GM12878 (cell line): ENCODE measurements at regions not wholly inside any gene's neighbourhood (a gene's known extent, or its start where the extent isn't known, plus 50 kb on each side); places are given as distances from the start of the nearest gene placed in this dataset.

ENCODE experiments used
- ATAC-seq: fragments of 200-7000 bp; cut with Tn5 transposase; 3 replicates; pipeline ENCODE4 v1.9.1; 2020; ENCODE audit warnings: mild to moderate bottlenecking, moderate library complexity
- BruUV-seq: library from RNA; stranded (reverse); fragments of 400-500 nt; replicated peaks from 2 replicates; lab custom pipeline; 2021; lab: Mats Ljungman, UMichigan
- CTCF ChIA-PET: fragments of 300-600 bp; sonication (Branson Sonifier 250); formaldehyde crosslinking; extraction: SDS; loops from one replicate; lab custom pipeline; 2021; ENCODE audit warnings: inconsistent platforms; lab: Yijun Ruan, JAX
- POLR2A ChIA-PET: fragments of 350-600 bp; formaldehyde crosslinking; extraction: SDS; loops from one replicate; lab custom pipeline; 2021; ENCODE audit warnings: inconsistent platforms; lab: Charles Lee
- RAD21 ChIA-PET: fragments of 300-600 bp; sonication (Branson Sonifier 250); formaldehyde crosslinking; loops from one replicate; lab custom pipeline; 2023; ENCODE audit warnings: antibody characterized with exemption; ENCODE audit not compliant: unreplicated experiment; lab: Charles Lee
- SMC1A ChIA-PET: fragments of 300-600 bp; sonication (Branson Sonifier 250); formaldehyde crosslinking; loops from one replicate; lab custom pipeline; 2023; ENCODE audit not compliant: unreplicated experiment, uncharacterized antibody; lab: Charles Lee
- DNase-seq: peaks from one replicate; pipeline ENCODE4 v3.0.0-alpha.2; 2011; ENCODE audit warnings: low read depth, low spot score
- FAIRE-seq: peaks from 3 replicates; lab custom pipeline; 2011; peaks lifted over from hg19 to GRCh38; lab: Jason Lieb, UNC
- H2AFZ ChIP-seq: 2 replicates; pipeline ENCODE4 v1.6.0; 2011; ENCODE audit warnings: low read depth, low read length, control low read depth; ENCODE audit not compliant: control insufficient read depth
- H3K27ac ChIP-seq: 2 replicates; pipeline ENCODE4 v1.5.1; 2011; ENCODE audit warnings: control low read depth; ENCODE audit not compliant: control insufficient read depth, insufficient read depth
- H3K27me3 ChIP-seq, 2 experiments: replicated peaks in 1 of 2; 2 replicates each; pipeline versions ENCODE4 v1.6.0 to v1.6.1; 2011; ENCODE audit warnings: low read length in 1 of 2; ENCODE audit not compliant: control insufficient read depth in 2 of 2, insufficient read depth in 2 of 2
- H3K36me3 ChIP-seq, 2 experiments: 2 replicates each; pipeline ENCODE4 v1.5.1; 2011; ENCODE audit warnings: low read length in 1 of 2; ENCODE audit not compliant: control insufficient read depth in 2 of 2, insufficient read depth in 2 of 2
- H3K4me1 ChIP-seq: 2 replicates; pipeline ENCODE4 v1.6.1; 2011; ENCODE audit warnings: mild to moderate bottlenecking, low read length, moderate library complexity, mixed read lengths; ENCODE audit not compliant: control insufficient read depth, insufficient read depth
- H3K4me2 ChIP-seq: 2 replicates; pipeline ENCODE4 v1.6.0; 2011; ENCODE audit warnings: control low read depth; ENCODE audit not compliant: control insufficient read depth, insufficient read depth
- H3K4me3 ChIP-seq: fragments of 200-600 bp; sonication (generic); 2 replicates; pipeline ENCODE4 v1.5.1; 2016
- H3K79me2 ChIP-seq: 2 replicates; pipeline ENCODE4 v1.6.0; 2011; ENCODE audit warnings: low read length; ENCODE audit not compliant: control insufficient read depth, insufficient read depth
- H3K9ac ChIP-seq: 2 replicates; pipeline ENCODE4 v1.8.0; 2011; ENCODE audit warnings: low read length, control low read depth, mixed read lengths; ENCODE audit not compliant: control insufficient read depth, insufficient read depth
- H3K9me3 ChIP-seq: replicated peaks from 3 replicates; pipeline ENCODE4 v1.5.1; 2011; ENCODE audit warnings: mild to moderate bottlenecking, low read length; ENCODE audit not compliant: control insufficient read depth, insufficient read depth
- H4K20me1 ChIP-seq: 2 replicates; pipeline ENCODE4 v1.6.0; 2011; ENCODE audit not compliant: control insufficient read depth, insufficient read depth
- BHLHE40 ChIP-seq, 2 experiments: fragments of 450-650 bp in 1 of 2; IDR thresholded peaks; 2 replicates each; pipeline ENCODE4 v1.6.1; 2011 to 2017; ENCODE audit warnings: low read depth in 2 of 2, borderline replicate concordance in 1 of 2, improper control_type of control experiment in 1 of 2, low read length in 1 of 2, mild to moderate bottlenecking in 1 of 2
- BMI1 ChIP-seq: fragments of 450-650 bp; IDR thresholded peaks from 2 replicates; pipeline ENCODE4 v1.6.1; 2016; ENCODE audit warnings: mild to moderate bottlenecking, moderate library complexity, borderline replicate concordance
- CTCF ChIP-seq, 3 experiments: IDR thresholded peaks in 2 of 3; conservative IDR thresholded peaks in 1 of 3; 2 replicates each; pipeline ENCODE4 v1.5.1; 2011; ENCODE audit warnings: low read depth in 3 of 3, low read length in 3 of 3, mild to moderate bottlenecking in 3 of 3, control low read depth in 2 of 3, moderate library complexity in 2 of 3, inconsistent platforms in 1 of 3, mixed read lengths in 1 of 3; ENCODE audit not compliant: control insufficient read depth in 2 of 3, insufficient read depth in 1 of 3; ENCODE audit errors: extremely low read depth in 1 of 3
- MXI1 ChIP-seq: fragments of 150-350 bp; IDR thresholded peaks from 2 replicates; pipeline ENCODE4 v1.6.1; 2011; ENCODE audit warnings: low read depth, mild to moderate bottlenecking, inconsistent platforms, low read length, improper control_type of control experiment
- RAD51 ChIP-seq: fragments of 450-650 bp; IDR thresholded peaks from 2 replicates; pipeline ENCODE4 v1.6.1; 2016; ENCODE audit warnings: moderate library complexity, mild to moderate bottlenecking, inconsistent platforms
- RB1 ChIP-seq: fragments of 450-650 bp; formaldehyde crosslinking; IDR thresholded peaks from 2 replicates; pipeline ENCODE4 v1.6.1; 2017; ENCODE audit warnings: mild to moderate bottlenecking, borderline replicate concordance
- ZNF592 ChIP-seq: fragments of 450-650 bp; IDR thresholded peaks from 2 replicates; pipeline ENCODE4 v1.6.1; 2017; ENCODE audit warnings: mild to moderate bottlenecking, moderate library complexity
- ZNF687 ChIP-seq: fragments of 450-650 bp; IDR thresholded peaks from 2 replicates; pipeline ENCODE4 v1.6.1; 2017; ENCODE audit warnings: mild to moderate bottlenecking, moderate library complexity
- in situ Hi-C: fragments of 300-500 bp; cut with MboI; formaldehyde crosslinking; loops from 9 replicates; pipeline ENCODE4 v1.14.3; 2018; ENCODE audit warnings: mixed read lengths
- intact Hi-C: fragments of 100-400 bp; cut with micrococcal nuclease; formaldehyde crosslinking; loops from one replicate; pipeline ENCODE4 v1.14.2; 2022; ENCODE audit not compliant: unreplicated experiment
- TF ChIP-seq, protein P1 (sequence below): fragments of 450-650 bp; IDR thresholded peaks from 2 replicates; pipeline ENCODE4 v1.6.1; 2017; ENCODE audit warnings: antibody characterized with exemption, mild to moderate bottlenecking, moderate library complexity

DNA sequence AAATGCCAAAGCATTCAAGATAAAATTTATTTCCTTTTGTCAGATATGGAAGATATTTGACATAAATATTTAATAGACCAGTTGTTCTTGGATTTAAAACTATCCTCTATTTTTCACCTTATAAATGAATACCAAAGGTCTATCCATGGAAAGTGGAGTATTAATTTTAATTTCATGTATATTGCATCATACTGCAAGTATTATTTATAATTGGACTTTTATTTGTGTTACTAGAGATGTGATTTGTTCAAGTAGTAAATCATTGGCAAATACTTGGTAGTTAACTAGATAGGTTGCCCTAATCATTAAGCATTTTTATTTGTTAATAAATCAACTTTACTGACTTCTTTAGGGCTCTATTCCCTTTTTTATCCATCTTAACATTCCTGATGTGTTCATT lies 98.1 kb downstream of the CDC14C start:
- no peak for ATAC-seq
- ChIA-PET CTCF (interaction anchor here (1.5 to 1.8 kb wide), 2 partner anchors 10 to 21 kb away, joined by 4 to 5 read pairs; no protein-coding TSS in a partner anchor), RAD21 (no interaction called here), POLR2A (no interaction called here), SMC1A (no interaction called here)
- no peaks in the 10 kb centered on the region for H4K20me1 ChIP-seq
- no peaks in the 10 kb centered on the region for H3K9me3 ChIP-seq
- H3K27me3 ChIP-seq: no peaks in the 10 kb centered on the region
- no peaks in the 10 kb centered on the region for H3K36me3 ChIP-seq
- no peaks in the 10 kb centered on the region for H3K4me1 ChIP-seq
- no peak overlapping the region for H3K9ac ChIP-seq
- BruUV-seq: no TSS peak
- H3K27ac ChIP-seq: no peak overlapping the region
- DNase-seq: no peak
- in situ Hi-C loops: no loop called here
- intact Hi-C loops: no loop called here
- no peak for FAIRE-seq
- H2AFZ ChIP-seq: no peak overlapping the region
- H3K4me2 ChIP-seq: no peak overlapping the region
- no peaks in the 10 kb centered on the region for H3K79me2 ChIP-seq
- H3K4me3 ChIP-seq: no peak overlapping the region
- TF ChIP-seq BMI1: no peak
- no peak for TF ChIP-seq ZNF592
- TF ChIP-seq RB1: no peak
- no peak for TF ChIP-seq BHLHE40 (IDR thresholded peaks at IDR 0.05; ENCODE audit: borderline replicate concordance in 1 of 2, low read depth in 2 of 2, low read length in 1 of 2)
- no peak for TF ChIP-seq RAD51
- TF ChIP-seq, protein P1, sequence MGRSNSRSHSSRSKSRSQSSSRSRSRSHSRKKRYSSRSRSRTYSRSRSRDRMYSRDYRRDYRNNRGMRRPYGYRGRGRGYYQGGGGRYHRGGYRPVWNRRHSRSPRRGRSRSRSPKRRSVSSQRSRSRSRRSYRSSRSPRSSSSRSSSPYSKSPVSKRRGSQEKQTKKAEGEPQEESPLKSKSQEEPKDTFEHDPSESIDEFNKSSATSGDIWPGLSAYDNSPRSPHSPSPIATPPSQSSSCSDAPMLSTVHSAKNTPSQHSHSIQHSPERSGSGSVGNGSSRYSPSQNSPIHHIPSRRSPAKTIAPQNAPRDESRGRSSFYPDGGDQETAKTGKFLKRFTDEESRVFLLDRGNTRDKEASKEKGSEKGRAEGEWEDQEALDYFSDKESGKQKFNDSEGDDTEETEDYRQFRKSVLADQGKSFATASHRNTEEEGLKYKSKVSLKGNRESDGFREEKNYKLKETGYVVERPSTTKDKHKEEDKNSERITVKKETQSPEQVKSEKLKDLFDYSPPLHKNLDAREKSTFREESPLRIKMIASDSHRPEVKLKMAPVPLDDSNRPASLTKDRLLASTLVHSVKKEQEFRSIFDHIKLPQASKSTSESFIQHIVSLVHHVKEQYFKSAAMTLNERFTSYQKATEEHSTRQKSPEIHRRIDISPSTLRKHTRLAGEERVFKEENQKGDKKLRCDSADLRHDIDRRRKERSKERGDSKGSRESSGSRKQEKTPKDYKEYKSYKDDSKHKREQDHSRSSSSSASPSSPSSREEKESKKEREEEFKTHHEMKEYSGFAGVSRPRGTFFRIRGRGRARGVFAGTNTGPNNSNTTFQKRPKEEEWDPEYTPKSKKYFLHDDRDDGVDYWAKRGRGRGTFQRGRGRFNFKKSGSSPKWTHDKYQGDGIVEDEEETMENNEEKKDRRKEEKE: no peak
- TF ChIP-seq ZNF687: no peak
- no peak for TF ChIP-seq CTCF (IDR thresholded peaks at IDR 0.05 in 2 of 3, conservative IDR thresholded peaks at IDR 0.05 in 1 of 3; ENCODE audit: control insufficient read depth in 2 of 3, extremely low read depth in 1 of 3, insufficient read depth in 1 of 3, low read depth in 3 of 3, low read length in 3 of 3)
- no peak for TF ChIP-seq MXI1
